Adipocyte (in vitro differentiated cells): ENCODE measurements at regions not wholly inside any gene's neighbourhood (a gene's known extent, or its start where the extent isn't known, plus 50 kb on each side); places are given as distances from the start of the nearest gene placed in this dataset.

ENCODE experiments used
- DNase-seq: peaks from one replicate; pipeline ENCODE4 v3.0.0-alpha.2; 2015; ENCODE audit warnings: low read depth
- H3K27me3 ChIP-seq: replicated peaks from 2 replicates; pipeline ENCODE4 v1.7.0; 2013; ENCODE audit warnings: mild to moderate bottlenecking, low read length, moderate library complexity; ENCODE audit not compliant: control insufficient read depth, insufficient read depth
- H3K36me3 ChIP-seq: 2 replicates; pipeline ENCODE4 v1.7.0; 2013; ENCODE audit warnings: low read length, mild to moderate bottlenecking, moderate library complexity; ENCODE audit not compliant: control insufficient read depth, insufficient read depth, severe bottlenecking
- H3K4me1 ChIP-seq: 2 replicates; pipeline ENCODE4 v1.7.0; 2013; ENCODE audit warnings: mild to moderate bottlenecking, low read length, moderate library complexity; ENCODE audit not compliant: control insufficient read depth, insufficient read depth
- H3K4me3 ChIP-seq: 2 replicates; pipeline ENCODE4 v1.7.0; 2013; ENCODE audit warnings: mild to moderate bottlenecking, low read length, moderate library complexity
- H3K9ac ChIP-seq: 2 replicates; pipeline ENCODE4 v1.7.0; 2013; ENCODE audit warnings: mild to moderate bottlenecking, low read length, moderate library complexity
- H3K9me3 ChIP-seq: 2 replicates; pipeline ENCODE4 v1.7.0; 2013; ENCODE audit warnings: mild to moderate bottlenecking, low read length, moderate library complexity; ENCODE audit not compliant: control insufficient read depth

- Histone ChIP-seq H3K4me1 (peaks cover 14% of the 10 kb centered on the region), H3K27me3 (no peaks in the 10 kb centered on the region), H3K9ac (no peak overlapping the region), H3K9me3 (no peaks in the 10 kb centered on the region), H3K4me3 (no peak overlapping the region), H3K36me3 (no peaks in the 10 kb centered on the region)
- peak; percentile 57 for DNase-seq
These were observed 191.7 kb upstream of the TPM1 start for GRCh38 chr15:62850791-62851291.

GRCh38 chr15:62853114-62853840 is 189.3 kb upstream of the TPM1 start:
- H3K27me3 ChIP-seq, result peaks cover 9% of the 10 kb centered on the region
- H3K4me1 ChIP-seq, result peaks cover 14% of the 10 kb centered on the region
- no peaks in the 10 kb centered on the region for H3K9me3 ChIP-seq
- H3K36me3 ChIP-seq, result no peaks in the 10 kb centered on the region
- no peak overlapping the region for H3K4me3 ChIP-seq
- no peak overlapping the region for H3K9ac ChIP-seq
- peak; percentile 25 for DNase-seq

- Histone ChIP-seq H3K4me1 (peaks cover 14% of the 10 kb centered on the region), H3K36me3 (no peaks in the 10 kb centered on the region), H3K9ac (no peak overlapping the region), H3K27me3 (peaks cover 9% of the 10 kb centered on the region), H3K4me3 (no peak overlapping the region), H3K9me3 (no peaks in the 10 kb centered on the region)
- no peak for DNase-seq
These were observed 188.7 kb upstream of the TPM1 start for GRCh38 chr15:62853841-62854225.

GRCh38 chr15:62854420-62855084 is 188.0 kb upstream of the TPM1 start:
- no peak for DNase-seq
- H3K27me3 ChIP-seq, result peaks cover 9% of the 10 kb centered on the region

DNA sequence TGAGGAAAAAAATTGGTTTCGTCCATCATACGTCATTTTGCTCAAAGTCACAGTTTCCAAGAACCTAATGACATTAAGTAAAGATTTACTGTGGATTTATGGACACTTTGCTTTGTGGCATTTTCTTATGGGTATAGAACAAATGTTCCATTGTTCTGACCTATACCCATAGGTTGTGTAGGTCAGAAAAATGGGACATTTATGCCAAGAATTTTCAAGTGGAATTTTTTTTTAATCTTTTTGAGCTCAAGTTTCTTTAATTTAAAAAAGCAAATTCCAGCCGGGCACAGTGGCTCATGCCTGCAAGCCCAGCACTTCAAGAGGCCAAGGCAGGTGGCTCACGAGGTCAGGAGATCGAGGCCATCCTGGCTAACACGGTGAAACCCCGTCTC is 187.5 kb upstream of the TPM1 start:
- DNase-seq, result no peak
- Histone ChIP-seq H3K36me3 (no peaks in the 10 kb centered on the region), H3K9me3 (no peaks in the 10 kb centered on the region), H3K4me1 (peaks cover 14% of the 10 kb centered on the region), H3K4me3 (no peak overlapping the region), H3K9ac (no peak overlapping the region), H3K27me3 (peaks cover 9% of the 10 kb centered on the region)

More at GRCh38 chr15:62854420-62855084, 188.0 kb upstream of the TPM1 start:
- H3K4me3 ChIP-seq, result no peak overlapping the region
- no peak overlapping the region for H3K9ac ChIP-seq
- H3K36me3 ChIP-seq, result no peaks in the 10 kb centered on the region
- H3K4me1 ChIP-seq, result peaks cover 14% of the 10 kb centered on the region
- no peaks in the 10 kb centered on the region for H3K9me3 ChIP-seq

GRCh38 chr15:62856466-62857246 is 185.9 kb upstream of the TPM1 start:
- peaks cover 14% of the 10 kb centered on the region for H3K4me1 ChIP-seq
- H3K4me3 ChIP-seq, result no peak overlapping the region
- no peak for DNase-seq
- no peak overlapping the region for H3K9ac ChIP-seq
- peaks cover 9% of the 10 kb centered on the region for H3K27me3 ChIP-seq
- no peaks in the 10 kb centered on the region for H3K9me3 ChIP-seq
- H3K36me3 ChIP-seq, result no peaks in the 10 kb centered on the region

DNA sequence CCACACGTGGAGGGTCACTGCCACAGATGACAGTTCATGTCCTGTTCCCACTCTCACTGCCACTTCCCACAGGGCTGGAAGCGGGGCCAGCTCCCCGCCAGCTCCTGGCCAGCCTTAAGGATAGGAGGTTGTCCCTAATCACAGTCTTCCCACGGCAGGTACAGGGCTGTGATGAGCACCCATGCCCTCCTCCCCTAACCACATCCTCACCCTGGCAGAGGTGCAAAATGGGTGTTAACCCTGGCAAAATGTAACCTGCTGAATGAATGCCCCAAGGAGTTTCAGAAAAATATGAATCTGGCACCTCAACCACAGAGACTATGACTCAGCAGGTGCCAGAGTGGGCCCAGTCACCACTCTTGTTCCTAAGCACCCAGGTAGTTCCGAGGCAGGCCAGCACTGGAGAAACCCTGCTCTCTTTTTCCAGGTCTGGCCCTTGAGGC is 185.1 kb upstream of the TPM1 start:
- Histone ChIP-seq H3K9me3 (no peaks in the 10 kb centered on the region), H3K9ac (no peak overlapping the region), H3K27me3 (peaks cover 9% of the 10 kb centered on the region), H3K4me1 (peaks cover 14% of the 10 kb centered on the region), H3K4me3 (no peak overlapping the region), H3K36me3 (no peaks in the 10 kb centered on the region)
- DNase-seq, result no peak

DNA sequence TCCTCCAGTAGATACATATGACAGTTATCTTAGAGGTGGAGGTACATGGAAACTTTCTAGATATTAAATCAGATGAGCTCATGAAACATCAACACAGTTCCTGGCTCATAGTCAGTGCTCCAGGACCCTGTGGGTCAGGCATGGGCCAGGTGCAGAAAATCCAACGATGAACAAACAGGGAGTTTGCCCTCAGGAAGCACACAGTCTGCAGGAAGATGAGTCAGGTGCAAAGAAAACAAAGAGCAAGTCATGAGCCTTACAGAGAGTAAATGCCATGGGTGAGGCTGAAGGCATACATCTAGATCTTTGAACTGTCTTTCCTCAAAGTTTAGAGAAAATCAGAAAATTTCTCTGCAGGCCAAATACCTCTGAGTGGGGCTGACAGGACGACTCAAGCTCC is 184.2 kb upstream of the TPM1 start:
- peaks cover 9% of the 10 kb centered on the region for H3K4me1 ChIP-seq
- no peak overlapping the region for H3K4me3 ChIP-seq
- DNase-seq, result no peak
- H3K36me3 ChIP-seq, result no peaks in the 10 kb centered on the region
- no peaks in the 10 kb centered on the region for H3K9me3 ChIP-seq
- H3K9ac ChIP-seq, result no peak overlapping the region
- peaks cover 9% of the 10 kb centered on the region for H3K27me3 ChIP-seq

DNA sequence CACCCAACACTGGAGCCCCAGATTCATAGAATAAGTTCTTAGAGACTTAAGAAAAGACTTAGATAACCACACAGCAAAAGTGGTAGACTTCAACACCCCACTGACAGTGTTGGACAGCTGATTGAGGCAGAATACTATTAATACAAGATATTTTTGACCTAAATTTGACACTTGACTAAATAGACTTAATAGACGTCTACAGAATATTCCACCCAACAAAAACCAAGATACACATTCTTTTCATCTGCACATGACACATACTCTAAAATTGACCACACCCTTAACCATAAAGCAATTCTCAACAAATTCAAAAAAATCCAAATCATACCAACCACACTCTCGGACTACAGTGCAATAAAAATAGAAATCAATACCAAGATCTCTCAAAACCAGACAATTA is 179.8 kb upstream of the TPM1 start:
- Histone ChIP-seq H3K4me1 (no peaks in the 10 kb centered on the region), H3K36me3 (no peaks in the 10 kb centered on the region), H3K9ac (no peak overlapping the region), H3K27me3 (no peaks in the 10 kb centered on the region), H3K4me3 (no peak overlapping the region), H3K9me3 (no peaks in the 10 kb centered on the region)
- no peak for DNase-seq

- no peak overlapping the region for H3K9ac ChIP-seq
- no peaks in the 10 kb centered on the region for H3K9me3 ChIP-seq
- no peaks in the 10 kb centered on the region for H3K36me3 ChIP-seq
- no peak for DNase-seq
- no peaks in the 10 kb centered on the region for H3K27me3 ChIP-seq
- H3K4me1 ChIP-seq, result no peaks in the 10 kb centered on the region
- no peak overlapping the region for H3K4me3 ChIP-seq
These were observed 176.2 kb upstream of the TPM1 start for GRCh38 chr15:62866366-62866765.

DNA sequence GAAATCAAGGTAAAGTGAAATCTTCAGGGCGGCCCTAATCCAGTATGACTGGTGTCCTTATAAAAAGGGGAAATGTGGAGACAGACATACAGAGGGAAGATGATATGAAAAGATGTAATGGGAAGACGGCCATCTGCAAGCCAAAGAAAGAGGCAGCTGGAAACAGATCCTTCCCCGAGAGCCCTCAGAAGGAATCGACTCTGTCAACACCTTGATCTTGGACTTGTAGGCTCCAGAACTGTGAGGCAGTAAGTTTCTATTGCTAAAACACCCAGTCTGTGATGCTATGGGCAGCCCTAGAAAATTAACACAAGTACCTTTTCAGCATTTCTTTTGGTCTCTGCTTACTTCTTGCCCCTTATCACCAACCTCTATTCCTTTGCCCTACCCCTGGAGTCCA is 174.7 kb upstream of the TPM1 start:
- no peak overlapping the region for H3K9ac ChIP-seq
- DNase-seq, result no peak
- no peaks in the 10 kb centered on the region for H3K27me3 ChIP-seq
- no peaks in the 10 kb centered on the region for H3K36me3 ChIP-seq
- no peaks in the 10 kb centered on the region for H3K9me3 ChIP-seq
- no peak overlapping the region for H3K4me3 ChIP-seq
- H3K4me1 ChIP-seq, result no peaks in the 10 kb centered on the region
